Ishikawa (cell line): ENCODE measurements at regions not wholly inside any gene's neighbourhood (a gene's known extent, or its start where the extent isn't known, plus 50 kb on each side); places are given as distances from the start of the nearest gene placed in this dataset.

Experiments
- CEBPB ChIP-seq: IDR thresholded peaks from 2 replicates; pipeline ENCODE4 v1.6.1; 2012
- CREB1 ChIP-seq: IDR thresholded peaks from 2 replicates; pipeline ENCODE4 v1.6.1; 2012; ENCODE audit warnings: low read depth
- EGR1 ChIP-seq: IDR thresholded peaks from 2 replicates; pipeline ENCODE4 v1.6.1; 2012
- EP300 ChIP-seq: IDR thresholded peaks from 2 replicates; pipeline ENCODE4 v1.6.1; 2012; ENCODE audit warnings: borderline replicate concordance
- FOXM1 ChIP-seq: IDR thresholded peaks from 2 replicates; pipeline ENCODE4 v1.6.1; 2012; ENCODE audit warnings: low read depth, borderline replicate concordance
- MAX ChIP-seq: IDR thresholded peaks from 2 replicates; pipeline ENCODE4 v1.6.1; 2012
- NFIC ChIP-seq: IDR thresholded peaks from 2 replicates; pipeline ENCODE4 v1.6.1; 2012
- RAD21 ChIP-seq: IDR thresholded peaks from 2 replicates; pipeline ENCODE4 v1.6.1; 2012; ENCODE audit warnings: low read depth
- REST ChIP-seq: IDR thresholded peaks from 2 replicates; pipeline ENCODE4 v1.6.1; 2012; ENCODE audit warnings: low read depth, mild to moderate bottlenecking
- TAF1 ChIP-seq: IDR thresholded peaks from 2 replicates; pipeline ENCODE4 v1.6.1; 2012; ENCODE audit warnings: low read depth, mild to moderate bottlenecking
- TCF12 ChIP-seq: IDR thresholded peaks from 2 replicates; pipeline ENCODE4 v1.6.1; 2012; ENCODE audit warnings: low read depth
- TEAD4 ChIP-seq: IDR thresholded peaks from 2 replicates; pipeline ENCODE4 v1.6.1; 2012
- USF1 ChIP-seq: IDR thresholded peaks from 2 replicates; pipeline ENCODE4 v1.6.1; 2012
- YY1 ChIP-seq: IDR thresholded peaks from 2 replicates; pipeline ENCODE4 v1.6.1; 2012; ENCODE audit warnings: low read depth
- ZBTB7A ChIP-seq: IDR thresholded peaks from 2 replicates; pipeline ENCODE4 v1.6.1; 2012; ENCODE audit warnings: low read depth

GRCh38 chr3:105051111-105051510 lies 315.6 kb upstream of the ALCAM start:
- TF ChIP-seq TAF1 (no peak), CREB1 (no peak), FOXM1 (no peak), TEAD4 (no peak), ZBTB7A (no peak), YY1 (no peak), REST (no peak)

GRCh38 chr3:105051972-105052371 lies 314.7 kb upstream of the ALCAM start:
- TF ChIP-seq TCF12 (no peak), ZBTB7A (no peak), CREB1 (no peak), RAD21 (no peak), NFIC (no peak), REST (no peak), MAX (no peak), FOXM1 (no peak), USF1 (no peak), TEAD4 (no peak), CEBPB (no peak), YY1 (no peak), EGR1 (no peak), EP300 (no peak)

- TF ChIP-seq TCF12 (no peak), CEBPB (no peak), USF1 (no peak), NFIC (no peak), EP300 (no peak), TAF1 (no peak), TEAD4 (no peak), CREB1 (no peak), ZBTB7A (no peak), FOXM1 (no peak), YY1 (no peak), REST (no peak), RAD21 (no peak), MAX (no peak), EGR1 (no peak)
Observed at GRCh38 chr3:105062853-105063252, 303.9 kb upstream of the ALCAM start.

GRCh38 chr3:105065895-105066839 lies 300.5 kb upstream of the ALCAM start:
- TF ChIP-seq ZBTB7A (no peak), FOXM1 (no peak), REST (no peak), MAX (no peak), CREB1 (no peak), NFIC (no peak), RAD21 (no peak), USF1 (no peak), YY1 (no peak), TAF1 (no peak), EGR1 (no peak), CEBPB (no peak)
